Astrocyte (in vitro differentiated cells and primary cell): ENCODE measurements at regions not wholly inside any gene's neighbourhood (a gene's known extent, or its start where the extent isn't known, plus 50 kb on each side); places are given as distances from the start of the nearest gene placed in this dataset.

Experiments used
- DNase-seq: peaks from one replicate; pipeline ENCODE4 v3.0.0-alpha.2; 2010; ENCODE audit warnings: low read depth
- FAIRE-seq: peaks from 2 replicates; lab custom pipeline; 2011; peaks lifted over from hg19 to GRCh38; lab: Jason Lieb, UNC
- H2AFZ ChIP-seq: 2 replicates; pipeline ENCODE4 v1.6.0; 2012; ENCODE audit warnings: low read depth, low read length, inconsistent platforms
- H3K27ac ChIP-seq: 2 replicates; pipeline ENCODE4 v1.5.1; 2011; ENCODE audit warnings: low read depth, low read length, inconsistent platforms
- H3K27me3 ChIP-seq: 2 replicates; pipeline ENCODE4 v1.6.0; 2011; ENCODE audit warnings: low read length, inconsistent platforms; ENCODE audit not compliant: insufficient read depth
- H3K36me3 ChIP-seq: 2 replicates; pipeline ENCODE4 v1.5.1; 2011; ENCODE audit warnings: low read length, inconsistent platforms; ENCODE audit not compliant: insufficient read depth
- H3K4me1 ChIP-seq: 2 replicates; pipeline ENCODE4 v1.5.1; 2011; ENCODE audit warnings: low read length, inconsistent platforms; ENCODE audit not compliant: insufficient read depth
- H3K4me2 ChIP-seq: 2 replicates; pipeline ENCODE4 v1.6.0; 2012; ENCODE audit warnings: low read length, inconsistent platforms
- H3K4me3 ChIP-seq: 2 replicates; pipeline ENCODE4 v1.5.1; 2011; ENCODE audit warnings: low read depth, mild to moderate bottlenecking, low read length, inconsistent platforms; ENCODE audit not compliant: insufficient read depth
- H3K79me2 ChIP-seq: 2 replicates; pipeline ENCODE4 v1.6.0; 2012; ENCODE audit warnings: mild to moderate bottlenecking, low read length, inconsistent platforms; ENCODE audit not compliant: insufficient read depth
- H3K9ac ChIP-seq: 2 replicates; pipeline ENCODE4 v1.6.0; 2012; ENCODE audit warnings: mild to moderate bottlenecking, low read length, inconsistent platforms
- H3K9me3 ChIP-seq: 2 replicates; pipeline ENCODE4 v1.5.1; 2012; ENCODE audit warnings: low read depth, mild to moderate bottlenecking, low read length, inconsistent platforms; ENCODE audit not compliant: insufficient read depth
- H4K20me1 ChIP-seq: 2 replicates; pipeline ENCODE4 v1.6.0; 2012; ENCODE audit warnings: low read length, inconsistent platforms; ENCODE audit not compliant: insufficient read depth
- H3K27ac Mint-ChIP-seq: one replicate; pipeline ENCODE4 v1.8.0; 2021; ENCODE audit warnings: mild to moderate bottlenecking, mixed read lengths; ENCODE audit not compliant: unreplicated experiment
- H3K27me3 Mint-ChIP-seq: one replicate; pipeline ENCODE4 v1.8.0; 2021; ENCODE audit warnings: low read depth, mixed read lengths; ENCODE audit not compliant: unreplicated experiment
- H3K36me3 Mint-ChIP-seq: one replicate; pipeline ENCODE4 v1.8.0; 2021; ENCODE audit warnings: low read depth, mixed read lengths; ENCODE audit not compliant: unreplicated experiment
- H3K4me1 Mint-ChIP-seq: one replicate; pipeline ENCODE4 v1.8.0; 2021; ENCODE audit warnings: low read depth, mixed read lengths; ENCODE audit not compliant: unreplicated experiment
- H3K4me3 Mint-ChIP-seq: one replicate; pipeline ENCODE4 v1.8.0; 2021; ENCODE audit warnings: mild to moderate bottlenecking, moderate library complexity, mixed read lengths; ENCODE audit not compliant: unreplicated experiment
- H3K9me3 Mint-ChIP-seq: one replicate; pipeline ENCODE4 v1.8.0; 2021; ENCODE audit warnings: mild to moderate bottlenecking, mixed read lengths; ENCODE audit not compliant: unreplicated experiment
- CTCF ChIP-seq: IDR thresholded peaks from 2 replicates; pipeline ENCODE4 v1.5.1; 2011; ENCODE audit warnings: low read depth, mild to moderate bottlenecking, inconsistent platforms, low read length, moderate library complexity; ENCODE audit not compliant: insufficient read depth
- EZH2 ChIP-seq: IDR thresholded peaks from 2 replicates; pipeline ENCODE4 v1.6.1; 2012; ENCODE audit warnings: mild to moderate bottlenecking, low read length, inconsistent platforms; ENCODE audit not compliant: insufficient read depth

GRCh38 chr4:138941037-138941436, 74.5 kb upstream of the NOCT start:
- TF ChIP-seq CTCF (no peak), EZH2 (no peak)
- Mint-ChIP-seq H3K4me1 (peaks cover 8% of the 10 kb centered on the region), H3K36me3 (no peaks in the 10 kb centered on the region), H3K27ac (no peak overlapping the region), H3K4me3 (no peak overlapping the region), H3K27me3 (no peaks in the 10 kb centered on the region), H3K9me3 (no peaks in the 10 kb centered on the region)
- Histone ChIP-seq H3K27ac (no peak overlapping the region), H3K9me3 (no peaks in the 10 kb centered on the region), H3K4me1 (peaks cover 6% of the 10 kb centered on the region), H3K79me2 (no peaks in the 10 kb centered on the region), H3K36me3 (no peaks in the 10 kb centered on the region), H3K9ac (no peak overlapping the region), H4K20me1 (no peaks in the 10 kb centered on the region), H3K27me3 (no peaks in the 10 kb centered on the region), H3K4me3 (no peak overlapping the region), H3K4me2 (no peak overlapping the region), H2AFZ (no peak overlapping the region)
- FAIRE-seq (no peak), DNase-seq (no peak)

GRCh38 chr4:138939960-138940359, 75.6 kb upstream of the NOCT start:
- no peaks in the 10 kb centered on the region for H3K27me3 Mint-ChIP-seq
- peaks cover 8% of the 10 kb centered on the region for H3K4me1 Mint-ChIP-seq
- H3K27ac Mint-ChIP-seq, result no peak overlapping the region
- DNase-seq (no peak), FAIRE-seq (no peak)
- no peak for TF ChIP-seq EZH2
- TF ChIP-seq CTCF, result no peak
- H3K9me3 ChIP-seq, result no peaks in the 10 kb centered on the region
- H3K4me2 ChIP-seq, result no peak overlapping the region
- no peaks in the 10 kb centered on the region for H3K27me3 ChIP-seq
- no peaks in the 10 kb centered on the region for H3K9me3 Mint-ChIP-seq
- H3K36me3 ChIP-seq, result no peaks in the 10 kb centered on the region
- H2AFZ ChIP-seq, result no peak overlapping the region
- peaks cover 6% of the 10 kb centered on the region for H3K4me1 ChIP-seq
- H3K27ac ChIP-seq, result no peak overlapping the region
- H4K20me1 ChIP-seq, result no peaks in the 10 kb centered on the region
- no peak overlapping the region for H3K9ac ChIP-seq
- no peaks in the 10 kb centered on the region for H3K36me3 Mint-ChIP-seq
- H3K79me2 ChIP-seq, result no peaks in the 10 kb centered on the region
- no peak overlapping the region for H3K4me3 ChIP-seq
- H3K4me3 Mint-ChIP-seq, result no peak overlapping the region

GRCh38 chr4:138938366-138938690, 77.3 kb upstream of the NOCT start:
- Histone ChIP-seq H3K79me2 (no peaks in the 10 kb centered on the region), H4K20me1 (no peaks in the 10 kb centered on the region), H3K9ac (peak overlapping the region; percentile 56), H3K27me3 (no peaks in the 10 kb centered on the region), H3K4me2 (peak overlapping the region; percentile 47), H3K4me3 (no peak overlapping the region), H2AFZ (no peak overlapping the region), H3K27ac (no peak overlapping the region), H3K4me1 (peaks cover 6% of the 10 kb centered on the region), H3K36me3 (no peaks in the 10 kb centered on the region), H3K9me3 (no peaks in the 10 kb centered on the region)
- no peaks in the 10 kb centered on the region for H3K36me3 Mint-ChIP-seq
- H3K4me1 Mint-ChIP-seq, result peaks cover 8% of the 10 kb centered on the region
- no peaks in the 10 kb centered on the region for H3K27me3 Mint-ChIP-seq
- no peak for TF ChIP-seq EZH2
- TF ChIP-seq CTCF, result peak; percentile 55
- no peak overlapping the region for H3K27ac Mint-ChIP-seq
- H3K4me3 Mint-ChIP-seq, result no peak overlapping the region
- no peaks in the 10 kb centered on the region for H3K9me3 Mint-ChIP-seq
- FAIRE-seq, result peak; percentile 26
- peak; percentile 38 for DNase-seq
